Activated T-cell treated with anti-CD3 and anti-CD28 coated beads for 1 hour (primary cell): ENCODE measurements at regions not wholly inside any gene's neighbourhood (a gene's known extent, or its start where the extent isn't known, plus 50 kb on each side); places are given as distances from the start of the nearest gene placed in this dataset.

Experiments used
- DNase-seq: peaks from one replicate; pipeline ENCODE4 v3.0.0-alpha.2; 2020; ENCODE audit warnings: low read depth

- no peak for DNase-seq
Measured at GRCh38 chr3:152516216-152516615, 247.5 kb downstream of the MBNL1 start.

GRCh38 chr3:152517502-152517901, 248.8 kb downstream of the MBNL1 start:
- no peak for DNase-seq

- DNase-seq = no peak
Measured at GRCh38 chr3:152518346-152518745, 249.6 kb downstream of the MBNL1 start.

- DNase-seq = no peak
Measured at GRCh38 chr3:152519376-152519775, 250.6 kb downstream of the MBNL1 start.

- no peak for DNase-seq
Measured at GRCh38 chr3:152522036-152522435, 253.3 kb downstream of the MBNL1 start.

- peak; percentile 22 for DNase-seq
Measured at GRCh38 chr3:152524198-152525140, 255.7 kb downstream of the MBNL1 start.

GRCh38 chr3:152531717-152532116, 263.0 kb downstream of the MBNL1 start:
- no peak for DNase-seq

- no peak for DNase-seq
Measured at GRCh38 chr3:152538518-152538917, 269.8 kb downstream of the MBNL1 start.

- no peak for DNase-seq
Measured at GRCh38 chr3:152539191-152539764, 270.5 kb downstream of the MBNL1 start.

GRCh38 chr3:152540120-152540519, 271.4 kb downstream of the MBNL1 start:
- DNase-seq = no peak

- no peak for DNase-seq
Measured at GRCh38 chr3:152547153-152547552, 278.4 kb downstream of the MBNL1 start.

GRCh38 chr3:152549263-152549662, 280.5 kb downstream of the MBNL1 start:
- DNase-seq = no peak

GRCh38 chr3:152550284-152550683, 281.6 kb downstream of the MBNL1 start:
- DNase-seq = no peak

GRCh38 chr3:152554980-152555379, 280.0 kb upstream of the P2RY1 start:
- no peak for DNase-seq

- no peak for DNase-seq
Measured at GRCh38 chr3:152555666-152556291, 279.2 kb upstream of the P2RY1 start.

- DNase-seq = no peak
Measured at GRCh38 chr3:152556731-152557254, 278.1 kb upstream of the P2RY1 start.

- DNase-seq = no peak
Measured at GRCh38 chr3:152557302-152557999, 277.5 kb upstream of the P2RY1 start.

GRCh38 chr3:152558386-152558785, 276.5 kb upstream of the P2RY1 start:
- no peak for DNase-seq

GRCh38 chr3:152559246-152559645, 275.7 kb upstream of the P2RY1 start:
- no peak for DNase-seq

GRCh38 chr3:152564459-152564858, 270.5 kb upstream of the P2RY1 start:
- no peak for DNase-seq

- peak; percentile 15 for DNase-seq
Measured at GRCh38 chr3:152574461-152575079, 260.4 kb upstream of the P2RY1 start.

GRCh38 chr3:152578769-152579168, 256.2 kb upstream of the P2RY1 start:
- DNase-seq = no peak
